Stomach smooth muscle (tissue), 2 donors: ENCODE measurements at regions not wholly inside any gene's neighbourhood (a gene's known extent, or its start where the extent isn't known, plus 50 kb on each side); places are given as distances from the start of the nearest gene placed in this dataset.

Source experiments
- H3K27ac ChIP-seq: one replicate; pipeline ENCODE4 v1.7.0; 2013; ENCODE audit warnings: mild to moderate bottlenecking, low read length, inconsistent platforms
- H3K27me3 ChIP-seq, 2 donors: one replicate each; pipeline ENCODE4 v1.7.0; 2013; ENCODE audit warnings: low read length in 2 of 2; ENCODE audit not compliant: insufficient read depth in 2 of 2, control insufficient read depth in 1 of 2
- H3K36me3 ChIP-seq, 2 donors: one replicate each; pipeline ENCODE4 v1.7.0; 2013; ENCODE audit warnings: low read length in 2 of 2; ENCODE audit not compliant: control insufficient read depth in 2 of 2, insufficient read depth in 2 of 2
- H3K4me1 ChIP-seq: one replicate; pipeline ENCODE4 v1.7.0; 2013; ENCODE audit warnings: low read length; ENCODE audit not compliant: control insufficient read depth, insufficient read depth
- H3K4me3 ChIP-seq, 2 donors: one replicate each; pipeline ENCODE4 v1.7.0; 2013; ENCODE audit warnings: low read length in 2 of 2
- H3K9ac ChIP-seq, 2 donors: one replicate each; pipeline ENCODE4 v1.7.0; 2013; ENCODE audit warnings: low read length in 2 of 2, mild to moderate bottlenecking in 1 of 2
- H3K9me3 ChIP-seq, 2 donors: one replicate each; pipeline ENCODE4 v1.7.0; 2013; ENCODE audit warnings: low read length in 2 of 2; ENCODE audit not compliant: control insufficient read depth in 2 of 2
- donor health status: healthy.
- donor health status: Pancreatic carcinoma.

DNA sequence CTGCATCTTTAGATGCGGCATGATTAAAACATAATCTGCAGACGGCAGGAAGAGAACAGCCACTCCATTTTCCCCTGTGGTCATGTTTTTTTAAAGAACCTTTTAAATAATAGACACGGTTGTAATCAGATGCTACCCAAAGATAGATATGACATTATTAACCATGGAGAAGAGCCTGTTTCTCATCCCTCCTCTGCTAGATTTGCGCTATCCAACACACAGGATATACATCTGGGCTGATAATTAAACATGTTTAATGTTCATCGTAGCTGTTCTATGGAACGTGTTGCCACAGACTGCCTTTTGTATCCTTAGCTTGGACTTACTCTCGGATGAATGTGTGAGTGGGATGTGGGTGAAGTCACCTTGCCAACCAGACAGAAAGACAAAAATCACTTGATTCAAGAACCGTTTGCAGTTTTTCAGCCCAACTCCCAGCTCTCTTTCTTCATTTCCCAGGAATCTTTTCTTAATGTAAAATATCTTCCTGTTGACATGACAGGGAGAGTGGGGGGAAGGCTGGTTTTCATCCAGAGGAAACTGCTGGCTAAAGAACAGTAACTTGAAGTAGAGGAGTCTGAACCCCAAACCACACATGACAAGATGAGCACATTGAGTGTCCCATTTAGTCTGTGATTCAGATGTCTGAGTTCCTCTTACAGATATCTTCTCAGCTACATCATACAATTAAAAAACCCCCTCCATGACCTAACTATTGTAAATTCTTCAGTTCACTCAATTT is 118.6 kb upstream of the PRICKLE2 start:
- Histone ChIP-seq H3K9me3 (peaks cover 0 to 1% of the 10 kb centered on the region in 2 donors), H3K9ac (peak overlapping the region; percentile 34 to 38), H3K27me3 (no peaks in the 10 kb centered on the region), H3K4me3 (peak overlapping the region in 1 of 2 donors; percentile 54), H3K36me3 (no peaks in the 10 kb centered on the region), H3K27ac (peak overlapping the region; percentile 93), H3K4me1 (peaks cover 38% of the 10 kb centered on the region)

DNA sequence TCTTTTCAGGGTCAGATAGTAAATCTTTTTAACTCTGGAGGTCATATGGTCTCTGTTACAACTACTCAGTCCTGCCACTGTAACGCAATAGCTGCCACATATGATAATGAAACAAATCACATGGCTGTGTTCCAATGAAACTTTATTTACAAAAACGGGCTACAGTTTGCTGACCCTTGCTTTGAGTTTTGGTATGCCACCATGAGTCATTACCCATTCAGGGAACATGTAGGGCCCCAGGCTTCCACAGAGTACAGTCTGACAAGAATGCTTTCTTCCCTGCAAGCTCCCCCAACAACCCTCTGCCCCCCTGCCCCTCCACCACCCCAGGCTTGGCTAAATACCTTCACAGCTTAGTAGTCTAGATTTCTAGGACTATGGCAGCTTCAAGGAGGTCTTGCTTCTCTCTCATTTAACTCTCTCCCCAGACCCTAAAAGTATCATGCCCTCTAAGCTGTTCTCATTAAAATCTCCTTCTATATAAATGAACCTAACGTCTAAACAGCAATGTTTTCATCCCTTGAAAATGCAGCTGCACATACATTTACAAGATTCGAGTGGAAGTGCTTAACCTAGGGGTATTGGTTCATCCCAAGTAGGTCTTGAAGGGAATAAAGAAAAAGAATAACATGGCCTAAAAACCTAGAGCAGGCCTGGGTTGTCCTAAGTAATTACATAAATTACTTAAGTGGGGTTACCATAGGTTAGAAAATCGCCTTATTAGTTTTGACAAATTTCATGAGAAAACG is 117.8 kb upstream of the PRICKLE2 start:
- Histone ChIP-seq H3K4me3 (no peak overlapping the region), H3K27me3 (no peaks in the 10 kb centered on the region), H3K27ac (peak overlapping the region; percentile 93), H3K36me3 (no peaks in the 10 kb centered on the region), H3K4me1 (peaks cover 38% of the 10 kb centered on the region), H3K9ac (peak overlapping the region in 1 of 2 donors; percentile 8), H3K9me3 (peaks cover 0 to 2% of the 10 kb centered on the region in 2 donors)

DNA sequence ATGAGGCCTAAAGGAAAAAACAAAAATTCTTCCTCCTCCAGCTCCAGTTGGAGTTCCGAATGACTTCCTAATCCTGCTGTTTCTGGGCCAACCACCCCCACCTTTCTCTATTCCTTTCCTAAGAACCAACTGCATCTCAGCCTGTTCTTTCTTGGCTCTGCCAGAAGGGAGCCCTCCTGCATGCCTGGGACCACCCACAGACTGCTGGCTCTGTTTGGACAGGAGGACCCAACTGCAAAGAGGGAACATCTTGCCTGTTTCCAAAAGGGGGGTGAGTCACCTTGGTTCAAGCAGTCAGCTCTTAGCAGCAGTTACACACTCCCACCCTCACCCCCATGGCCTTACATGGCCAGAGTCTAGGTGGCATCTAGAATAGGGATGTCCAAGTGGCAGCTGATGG is 116.0 kb upstream of the PRICKLE2 start:
- Histone ChIP-seq H3K9ac (peak overlapping the region; percentile 58), H3K4me3 (peak overlapping the region; percentile 8 to 52), H3K27me3 (no peaks in the 10 kb centered on the region), H3K27ac (peak overlapping the region; percentile 93), H3K36me3 (no peaks in the 10 kb centered on the region), H3K9me3 (peaks cover 0 to 2% of the 10 kb centered on the region in 2 donors), H3K4me1 (peaks cover 37% of the 10 kb centered on the region)

DNA sequence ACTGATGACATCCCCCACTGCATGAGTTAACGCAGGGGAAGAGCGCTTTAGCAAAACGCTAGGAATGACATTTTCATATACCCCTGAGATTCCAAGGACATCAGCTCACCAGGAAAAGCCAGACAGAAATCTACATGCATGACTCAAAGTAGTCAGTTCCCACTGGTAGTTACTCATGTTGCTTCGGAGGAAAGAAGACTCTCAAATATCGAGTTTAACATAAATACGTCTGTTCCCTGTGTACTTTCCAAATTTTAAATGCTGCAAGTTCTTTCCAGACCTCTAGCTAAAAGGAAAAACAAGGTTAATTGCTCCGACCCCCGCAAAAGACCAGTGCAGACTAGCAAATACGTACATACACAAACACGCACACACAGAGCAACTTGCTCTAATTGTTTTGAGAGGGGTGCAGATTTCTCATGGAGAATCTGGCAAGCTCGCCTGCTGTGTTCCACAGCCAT is 115.4 kb upstream of the PRICKLE2 start:
- H3K4me3 ChIP-seq, result peak overlapping the region; percentile 27 to 52
- no peaks in the 10 kb centered on the region for H3K36me3 ChIP-seq
- H3K9ac ChIP-seq, result peak overlapping the region; percentile 58
- peak overlapping the region; percentile 93 for H3K27ac ChIP-seq
- peaks cover 31% of the 10 kb centered on the region for H3K4me1 ChIP-seq
- H3K27me3 ChIP-seq, result no peaks in the 10 kb centered on the region
- H3K9me3 ChIP-seq, result peaks cover 0 to 2% of the 10 kb centered on the region in 2 donors

DNA sequence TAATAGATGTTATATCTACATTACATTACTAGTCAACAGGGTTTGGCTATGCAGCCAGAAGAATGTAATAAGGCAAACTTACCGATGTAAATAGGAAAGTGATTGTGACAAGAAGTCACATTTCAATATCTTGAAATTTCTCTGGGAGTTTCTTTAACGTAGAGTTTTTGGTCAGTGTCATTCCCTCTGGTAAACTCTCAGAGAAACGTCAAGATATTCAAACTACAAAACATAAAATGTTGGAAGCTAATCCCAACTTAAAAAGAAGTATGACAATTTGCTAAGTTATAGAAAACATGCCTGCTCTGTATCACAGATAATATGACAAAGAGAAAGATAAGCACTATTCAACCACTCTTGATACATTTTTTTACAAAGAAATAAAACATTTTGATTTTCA is 111.2 kb upstream of the PRICKLE2 start:
- H3K36me3 ChIP-seq, result no peaks in the 10 kb centered on the region
- peaks cover 0 to 2% of the 10 kb centered on the region in 2 donors for H3K9me3 ChIP-seq
- H3K27me3 ChIP-seq, result no peaks in the 10 kb centered on the region
- no peak overlapping the region for H3K4me3 ChIP-seq
- H3K4me1 ChIP-seq, result peaks cover 8% of the 10 kb centered on the region
- no peak overlapping the region for H3K27ac ChIP-seq
- H3K9ac ChIP-seq, result no peak overlapping the region

DNA sequence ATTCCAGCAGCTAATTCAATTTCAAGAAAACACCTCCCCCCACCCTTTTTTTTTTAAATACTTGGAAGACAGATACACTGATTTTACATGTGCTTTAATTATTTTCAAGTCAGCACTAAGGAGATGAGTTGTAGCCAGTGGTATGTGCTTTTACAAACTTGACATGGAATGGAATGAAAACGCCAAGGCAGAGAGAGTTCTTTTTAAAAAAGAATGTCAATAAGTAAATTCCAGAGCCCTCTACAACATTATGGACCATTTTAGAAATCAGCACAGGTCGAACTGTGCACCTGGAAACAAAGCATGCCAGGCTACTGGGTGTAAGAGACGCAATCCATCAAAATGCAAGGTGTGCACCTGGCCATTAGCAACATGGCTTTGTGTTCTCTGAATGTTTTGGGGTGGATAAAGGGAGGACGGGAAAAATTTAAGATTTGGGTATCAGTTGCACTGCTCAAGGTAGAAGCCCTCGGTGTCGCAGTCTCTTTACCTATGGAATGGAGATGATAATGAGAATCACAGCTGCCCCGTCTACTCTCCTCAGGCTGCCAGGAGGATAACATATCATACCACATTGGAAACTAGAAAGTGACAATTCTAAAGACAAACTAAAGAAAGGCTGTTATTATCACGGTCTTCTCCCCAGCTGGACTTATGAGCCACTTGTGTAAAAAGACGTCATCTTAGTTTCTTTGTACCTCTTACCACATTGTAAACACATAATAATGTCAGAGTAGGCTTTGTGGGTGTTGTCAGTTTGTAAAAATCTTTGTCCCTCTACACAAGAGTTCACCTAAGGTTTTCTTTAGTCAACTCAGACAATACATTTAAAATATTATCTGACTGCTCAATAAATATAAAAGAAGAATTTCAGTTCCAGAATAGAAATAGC is 107.4 kb upstream of the PRICKLE2 start:
- H3K4me3 ChIP-seq, result no peak overlapping the region
- H3K36me3 ChIP-seq, result no peaks in the 10 kb centered on the region
- no peak overlapping the region for H3K27ac ChIP-seq
- H3K9me3 ChIP-seq, result no peaks in the 10 kb centered on the region
- peaks cover 3% of the 10 kb centered on the region for H3K4me1 ChIP-seq
- H3K9ac ChIP-seq, result no peak overlapping the region
- H3K27me3 ChIP-seq, result no peaks in the 10 kb centered on the region

DNA sequence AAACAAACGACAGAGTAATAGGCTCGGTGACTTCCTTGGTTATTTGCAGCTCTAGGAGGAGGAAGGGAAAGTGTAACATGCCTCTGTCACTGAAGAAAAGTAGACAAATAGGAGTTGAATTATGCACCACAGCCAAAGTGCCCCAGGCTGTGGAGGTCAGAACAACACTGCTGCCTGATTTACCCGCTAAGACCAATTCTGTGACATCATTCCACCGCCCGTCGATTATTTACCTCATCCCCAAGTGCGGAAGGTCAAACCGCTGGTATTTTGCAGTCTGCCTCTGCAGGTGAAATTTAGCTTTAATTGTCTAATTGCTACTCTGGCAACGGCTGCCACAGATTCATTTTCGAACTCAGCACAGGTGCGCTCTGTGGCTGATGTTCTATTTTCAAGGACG is 106.3 kb upstream of the PRICKLE2 start:
- Histone ChIP-seq H3K27me3 (no peaks in the 10 kb centered on the region), H3K9me3 (no peaks in the 10 kb centered on the region), H3K36me3 (no peaks in the 10 kb centered on the region), H3K9ac (no peak overlapping the region), H3K27ac (no peak overlapping the region), H3K4me3 (no peak overlapping the region), H3K4me1 (peaks cover 3% of the 10 kb centered on the region)

DNA sequence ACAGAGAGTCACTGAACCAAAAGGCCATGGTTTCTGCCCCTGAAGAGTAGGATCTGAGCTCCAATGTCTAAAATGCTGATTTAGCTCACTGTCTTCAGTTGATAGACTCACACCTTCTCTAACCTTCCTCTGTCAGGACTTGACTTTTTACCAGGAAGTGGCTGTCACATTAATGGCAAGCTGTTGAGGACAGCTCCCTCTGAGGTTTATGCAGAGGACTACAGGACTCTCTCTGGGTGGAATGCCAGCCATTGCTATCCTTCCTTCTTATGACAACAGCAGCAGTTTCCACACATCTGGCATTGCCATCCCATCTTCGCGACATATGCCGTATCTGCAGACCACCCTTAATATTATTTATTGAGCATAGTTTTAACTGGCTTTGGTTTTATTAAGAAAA is 103.8 kb upstream of the PRICKLE2 start:
- Histone ChIP-seq H3K4me1 (peaks cover 3% of the 10 kb centered on the region), H3K4me3 (no peak overlapping the region), H3K9me3 (no peaks in the 10 kb centered on the region), H3K27ac (no peak overlapping the region), H3K9ac (no peak overlapping the region), H3K27me3 (no peaks in the 10 kb centered on the region), H3K36me3 (no peaks in the 10 kb centered on the region)

DNA sequence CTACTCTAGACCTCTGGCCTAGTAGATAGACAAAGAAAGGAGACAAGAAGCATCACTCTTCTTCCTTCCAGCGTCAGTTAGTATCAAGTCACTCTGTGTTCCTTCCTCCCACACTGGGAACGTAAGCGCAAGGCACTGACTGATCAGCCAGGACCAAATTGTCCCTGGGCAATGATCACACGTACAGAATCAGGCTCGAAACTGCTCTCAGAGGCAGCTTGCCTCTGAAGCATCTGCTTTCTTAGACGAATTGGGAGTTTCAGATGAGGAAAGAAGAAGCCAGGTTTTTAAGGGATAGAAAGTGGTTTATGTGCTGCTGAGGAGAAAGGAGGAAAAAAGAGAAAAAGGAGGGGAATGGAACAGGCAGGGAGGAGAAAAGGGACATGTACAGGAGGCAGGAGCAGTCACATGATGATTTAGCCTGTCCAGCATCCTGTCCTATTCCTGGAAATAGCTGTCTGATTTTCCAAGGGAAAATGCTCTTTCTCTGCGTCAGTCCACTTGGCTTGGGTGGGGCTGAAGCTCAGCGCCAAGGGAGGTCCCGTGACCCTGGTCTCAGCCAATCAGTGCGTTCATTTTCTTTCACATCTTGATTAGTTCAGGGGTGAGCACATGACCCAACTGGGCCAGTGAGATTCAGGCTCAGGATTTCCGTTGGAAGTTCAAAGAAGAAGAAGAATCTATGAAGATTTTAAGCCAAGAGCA is 102.0 kb upstream of the PRICKLE2 start:
- Histone ChIP-seq H3K27ac (peak overlapping the region; percentile 72), H3K9ac (peak overlapping the region in 1 of 2 donors; percentile 48)

DNA sequence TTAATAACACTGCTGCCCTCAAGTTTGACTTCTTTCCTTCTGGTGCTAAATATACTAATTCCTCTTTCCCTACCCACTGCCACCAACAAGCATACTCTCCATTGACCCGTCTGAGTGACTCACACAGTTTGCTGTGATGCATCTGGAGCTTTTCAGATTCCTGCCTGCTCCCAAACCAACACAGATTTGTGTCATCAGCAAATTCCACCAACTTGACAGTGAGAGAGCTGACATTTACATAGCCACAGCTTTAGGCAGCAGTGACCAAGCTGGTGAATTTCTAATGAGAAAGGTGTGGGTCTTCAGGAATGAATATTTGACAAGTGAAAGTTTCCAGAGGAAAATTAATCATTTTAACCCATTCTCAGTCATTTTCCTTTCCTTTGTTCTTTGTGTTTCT is 96.5 kb upstream of the PRICKLE2 start:
- H3K9me3 ChIP-seq, result no peaks in the 10 kb centered on the region
- no peak overlapping the region for H3K9ac ChIP-seq
- no peak overlapping the region for H3K27ac ChIP-seq
- H3K4me1 ChIP-seq, result peaks cover 7% of the 10 kb centered on the region
- no peaks in the 10 kb centered on the region for H3K36me3 ChIP-seq
- no peaks in the 10 kb centered on the region for H3K27me3 ChIP-seq
- H3K4me3 ChIP-seq, result no peak overlapping the region

More for the DNA sequence above, 102.0 kb upstream of the PRICKLE2 start:
- no peaks in the 10 kb centered on the region for H3K27me3 ChIP-seq
- no peaks in the 10 kb centered on the region for H3K4me1 ChIP-seq
- H3K4me3 ChIP-seq, result no peak overlapping the region
- H3K9me3 ChIP-seq, result no peaks in the 10 kb centered on the region
- no peaks in the 10 kb centered on the region for H3K36me3 ChIP-seq
